Adrenal gland (tissue), 5 donors: ENCODE measurements at regions not wholly inside any gene's neighbourhood (a gene's known extent, or its start where the extent isn't known, plus 50 kb on each side); places are given as distances from the start of the nearest gene placed in this dataset.

Experiments
- CTCF ChIP-seq, 6 experiments: fragments of 450-650 bp in 4 of 6; fragments of 200-600 bp in 2 of 6; sonication (generic) in 1 of 6; IDR thresholded peaks; 1 replicate in 5 of 6; 2 replicates in 1 of 6; pipeline versions ENCODE4 v1.5.1 to v1.8.0; 2016 to 2021; ENCODE audit warnings: antibody characterized with exemption in 6 of 6, mild to moderate bottlenecking in 2 of 6, moderate library complexity in 1 of 6
- POLR2A ChIP-seq, 2 donors: fragments of 450-650 bp; IDR thresholded peaks; one replicate each; pipeline ENCODE4 v1.6.1; 2017; ENCODE audit warnings: antibody characterized with exemption in 2 of 2, mild to moderate bottlenecking in 2 of 2, moderate library complexity in 1 of 2
- donor health status: DM: no; HTN: no; CAD: no.

GRCh38 chr20:4516876-4517275 is 169.4 kb upstream of the PRNP start:
- TF ChIP-seq CTCF (IDR thresholded peaks at IDR 0.05) (no peak), POLR2A (IDR thresholded peaks at IDR 0.05) (no peak)
